ENCODE measurements at regions not wholly inside any gene's neighbourhood (a gene's known extent, or its start where the extent isn't known, plus 50 kb on each side); places are given as distances from the start of the nearest gene placed in this dataset.
"Not testable (repeated sequence)": the region's sequence is repeated elsewhere in the genome, so short reads cannot be mapped to it uniquely, and the experiment has no call there.

- H3K4me3 Mint-ChIP-seq (ENCODE audit: unreplicated experiment); POLR2A ChIA-PET; H3K27ac Mint-ChIP-seq (ENCODE audit: unreplicated experiment); H3K4me3 ChIP-seq (ENCODE audit: low read depth, low read length); intact Hi-C loops (cut with micrococcal nuclease; ENCODE audit: unreplicated experiment); H3K9me3 Mint-ChIP-seq (ENCODE audit: unreplicated experiment); BruUV-seq (replicated peaks); DNase-seq; H3K4me1 ChIP-seq; H3K36me3 ChIP-seq (ENCODE audit: control insufficient read depth, insufficient read depth, low read length); H3K27me3 Mint-ChIP-seq (ENCODE audit: insufficient read depth, unreplicated experiment); H3K27me3 ChIP-seq (replicated peaks; ENCODE audit: control insufficient read depth, insufficient read depth, low read length); H3K4me1 Mint-ChIP-seq (ENCODE audit: low read depth, unreplicated experiment); H3K9me3 ChIP-seq; CTCF ChIA-PET; H3K36me3 Mint-ChIP-seq (ENCODE audit: insufficient read depth, unreplicated experiment): not testable (repeated sequence)
Observed at GRCh38 chrX:115840729-115841409, 279.9 kb downstream of the PLS3 start.

GRCh38 chrX:115850986-115851385 lies 290.0 kb downstream of the PLS3 start:
- H3K9me3 Mint-ChIP-seq (ENCODE audit: unreplicated experiment); intact Hi-C loops (cut with micrococcal nuclease; ENCODE audit: unreplicated experiment): not testable (repeated sequence)

DNA sequence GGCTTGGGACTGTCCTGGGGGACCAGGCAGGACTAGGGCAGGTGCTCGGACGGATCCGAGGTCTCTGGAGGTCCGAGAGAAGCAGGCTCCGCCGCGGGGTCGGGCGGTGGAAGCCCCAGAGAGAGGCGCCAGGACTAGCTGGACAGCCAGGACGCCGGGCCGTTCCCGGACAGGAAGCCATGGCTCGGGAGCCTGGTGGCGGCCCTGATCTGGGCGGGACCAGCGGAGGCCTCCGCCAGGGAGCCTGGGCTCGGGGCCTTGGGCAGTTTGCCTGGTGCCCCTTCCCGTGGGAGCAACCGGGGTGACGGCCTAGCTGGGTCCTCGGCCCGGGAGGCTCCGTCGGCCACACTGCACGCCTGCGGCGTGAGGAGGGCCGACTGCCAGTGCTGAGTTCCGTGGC lies 292.3 kb downstream of the PLS3 start:
- H3K9me3 Mint-ChIP-seq (ENCODE audit: unreplicated experiment); H3K4me3 Mint-ChIP-seq (ENCODE audit: unreplicated experiment); H3K4me3 ChIP-seq (ENCODE audit: low read depth, low read length); H3K4me1 Mint-ChIP-seq (ENCODE audit: low read depth, unreplicated experiment); H3K36me3 Mint-ChIP-seq (ENCODE audit: insufficient read depth, unreplicated experiment); intact Hi-C loops (cut with micrococcal nuclease; ENCODE audit: unreplicated experiment); H3K27ac Mint-ChIP-seq (ENCODE audit: unreplicated experiment); H3K27me3 ChIP-seq (replicated peaks; ENCODE audit: control insufficient read depth, insufficient read depth, low read length); H3K27me3 Mint-ChIP-seq (ENCODE audit: insufficient read depth, unreplicated experiment); H3K9me3 ChIP-seq; H3K36me3 ChIP-seq (ENCODE audit: control insufficient read depth, insufficient read depth, low read length); BruUV-seq (replicated peaks); H3K4me1 ChIP-seq; POLR2A ChIA-PET; CTCF ChIA-PET: not testable (repeated sequence)
- peak; percentile 0 to 14 for DNase-seq

More at GRCh38 chrX:115850986-115851385, 290.0 kb downstream of the PLS3 start:
- H3K36me3 Mint-ChIP-seq (ENCODE audit: insufficient read depth, unreplicated experiment); H3K27me3 ChIP-seq (replicated peaks; ENCODE audit: control insufficient read depth, insufficient read depth, low read length); POLR2A ChIA-PET; H3K4me3 ChIP-seq (ENCODE audit: low read depth, low read length); H3K27me3 Mint-ChIP-seq (ENCODE audit: insufficient read depth, unreplicated experiment); H3K4me1 Mint-ChIP-seq (ENCODE audit: low read depth, unreplicated experiment); H3K4me3 Mint-ChIP-seq (ENCODE audit: unreplicated experiment); H3K36me3 ChIP-seq (ENCODE audit: control insufficient read depth, insufficient read depth, low read length); H3K9me3 ChIP-seq; CTCF ChIA-PET; H3K27ac Mint-ChIP-seq (ENCODE audit: unreplicated experiment); H3K4me1 ChIP-seq; DNase-seq; BruUV-seq (replicated peaks): not testable (repeated sequence)

DNA sequence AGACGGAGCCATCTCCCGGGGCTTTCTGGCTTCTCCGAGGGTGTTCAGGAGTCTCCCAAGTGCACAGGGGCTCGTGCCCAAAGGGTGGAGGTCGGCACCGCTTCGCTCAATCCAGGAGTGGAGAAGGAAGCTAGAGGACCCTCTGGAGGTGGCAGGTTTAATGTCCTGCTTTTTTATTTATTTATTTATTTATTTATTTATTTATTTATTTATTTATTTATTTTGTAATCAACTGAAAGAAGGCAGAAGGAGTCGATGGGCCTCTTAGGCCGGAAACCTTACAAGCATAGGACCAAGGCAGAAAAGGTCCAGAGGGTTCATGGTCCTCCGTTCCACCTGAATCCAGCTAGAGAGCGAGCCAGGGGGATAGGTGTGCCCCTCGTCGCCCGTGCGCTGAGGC lies 289.4 kb upstream of the AGTR2 start:
- H3K36me3 ChIP-seq (ENCODE audit: control insufficient read depth, insufficient read depth, low read length); H3K9me3 Mint-ChIP-seq (ENCODE audit: unreplicated experiment); H3K4me3 ChIP-seq (ENCODE audit: low read depth, low read length); H3K27me3 ChIP-seq (replicated peaks; ENCODE audit: control insufficient read depth, insufficient read depth, low read length); H3K27ac Mint-ChIP-seq (ENCODE audit: unreplicated experiment); H3K36me3 Mint-ChIP-seq (ENCODE audit: insufficient read depth, unreplicated experiment); BruUV-seq (replicated peaks); H3K4me1 Mint-ChIP-seq (ENCODE audit: low read depth, unreplicated experiment); POLR2A ChIA-PET; H3K4me1 ChIP-seq; H3K9me3 ChIP-seq; CTCF ChIA-PET; H3K4me3 Mint-ChIP-seq (ENCODE audit: unreplicated experiment); intact Hi-C loops (cut with micrococcal nuclease; ENCODE audit: unreplicated experiment); DNase-seq; H3K27me3 Mint-ChIP-seq (ENCODE audit: insufficient read depth, unreplicated experiment): not testable (repeated sequence)

- CTCF ChIA-PET; BruUV-seq (replicated peaks); H3K9me3 ChIP-seq; H3K27ac Mint-ChIP-seq (ENCODE audit: unreplicated experiment); H3K4me1 Mint-ChIP-seq (ENCODE audit: low read depth, unreplicated experiment); intact Hi-C loops (cut with micrococcal nuclease; ENCODE audit: unreplicated experiment); H3K27me3 Mint-ChIP-seq (ENCODE audit: insufficient read depth, unreplicated experiment); H3K9me3 Mint-ChIP-seq (ENCODE audit: unreplicated experiment); H3K36me3 Mint-ChIP-seq (ENCODE audit: insufficient read depth, unreplicated experiment); POLR2A ChIA-PET; H3K4me3 ChIP-seq (ENCODE audit: low read depth, low read length); H3K36me3 ChIP-seq (ENCODE audit: control insufficient read depth, insufficient read depth, low read length); H3K4me1 ChIP-seq; H3K27me3 ChIP-seq (replicated peaks; ENCODE audit: control insufficient read depth, insufficient read depth, low read length); H3K4me3 Mint-ChIP-seq (ENCODE audit: unreplicated experiment); DNase-seq: not testable (repeated sequence)
Observed at GRCh38 chrX:115884121-115884520, 286.4 kb upstream of the AGTR2 start.

DNA sequence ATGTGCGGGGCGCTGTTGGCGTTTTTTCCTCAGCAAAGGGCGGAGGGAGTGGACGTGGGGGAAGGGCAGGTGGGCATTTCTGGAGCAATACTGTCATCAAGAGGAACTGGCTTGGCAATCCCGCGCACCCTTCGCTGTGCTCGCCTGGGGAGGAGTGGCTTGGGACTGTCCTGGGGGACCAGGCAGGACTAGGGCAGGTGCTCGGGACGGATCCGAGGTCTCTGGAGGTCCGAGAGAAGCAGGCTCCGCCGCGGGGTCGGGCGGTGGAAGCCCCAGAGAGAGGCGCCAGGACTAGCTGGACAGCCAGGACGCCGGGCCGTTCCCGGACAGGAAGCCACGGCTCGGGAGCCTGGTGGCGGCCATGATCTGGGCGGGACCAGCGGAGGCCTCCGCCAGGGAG lies 282.5 kb upstream of the AGTR2 start:
- H3K4me1 Mint-ChIP-seq (ENCODE audit: low read depth, unreplicated experiment); H3K27me3 ChIP-seq (replicated peaks; ENCODE audit: control insufficient read depth, insufficient read depth, low read length); H3K9me3 ChIP-seq; H3K9me3 Mint-ChIP-seq (ENCODE audit: unreplicated experiment); H3K36me3 ChIP-seq (ENCODE audit: control insufficient read depth, insufficient read depth, low read length); H3K36me3 Mint-ChIP-seq (ENCODE audit: insufficient read depth, unreplicated experiment); H3K27me3 Mint-ChIP-seq (ENCODE audit: insufficient read depth, unreplicated experiment); intact Hi-C loops (cut with micrococcal nuclease; ENCODE audit: unreplicated experiment); CTCF ChIA-PET; H3K4me3 Mint-ChIP-seq (ENCODE audit: unreplicated experiment); DNase-seq; H3K4me3 ChIP-seq (ENCODE audit: low read depth, low read length); POLR2A ChIA-PET; H3K27ac Mint-ChIP-seq (ENCODE audit: unreplicated experiment); BruUV-seq (replicated peaks); H3K4me1 ChIP-seq: not testable (repeated sequence)

GRCh38 chrX:115888519-115888918 lies 282.0 kb upstream of the AGTR2 start:
- H3K36me3 Mint-ChIP-seq (ENCODE audit: insufficient read depth, unreplicated experiment); BruUV-seq (replicated peaks); DNase-seq; H3K9me3 ChIP-seq; H3K4me1 Mint-ChIP-seq (ENCODE audit: low read depth, unreplicated experiment); intact Hi-C loops (cut with micrococcal nuclease; ENCODE audit: unreplicated experiment); CTCF ChIA-PET; H3K27ac Mint-ChIP-seq (ENCODE audit: unreplicated experiment); H3K4me1 ChIP-seq; POLR2A ChIA-PET; H3K4me3 Mint-ChIP-seq (ENCODE audit: unreplicated experiment); H3K27me3 ChIP-seq (replicated peaks; ENCODE audit: control insufficient read depth, insufficient read depth, low read length); H3K9me3 Mint-ChIP-seq (ENCODE audit: unreplicated experiment); H3K36me3 ChIP-seq (ENCODE audit: control insufficient read depth, insufficient read depth, low read length); H3K27me3 Mint-ChIP-seq (ENCODE audit: insufficient read depth, unreplicated experiment); H3K4me3 ChIP-seq (ENCODE audit: low read depth, low read length): not testable (repeated sequence)
